ENCODE measurements at regions not wholly inside any gene's neighbourhood (a gene's known extent, or its start where the extent isn't known, plus 50 kb on each side); places are given as distances from the start of the nearest gene placed in this dataset.

- H3K27me3 Mint-ChIP-seq: peaks cover 12% of the 10 kb centered on the region
Measured at GRCh38 chr11:79541466-79541865, 100.6 kb upstream of the TENM4 start.

GRCh38 chr11:79538775-79539174 lies 97.9 kb upstream of the TENM4 start:
- no peaks in the 10 kb centered on the region for H3K36me3 Mint-ChIP-seq
- H3K4me3 Mint-ChIP-seq: no peak overlapping the region
- H3K27ac Mint-ChIP-seq: no peak overlapping the region
- H3K9me3 Mint-ChIP-seq: no peaks in the 10 kb centered on the region
- H3K27me3 Mint-ChIP-seq: peaks cover 11% of the 10 kb centered on the region
- H3K4me1 Mint-ChIP-seq: no peaks in the 10 kb centered on the region

More at GRCh38 chr11:79541466-79541865, 100.6 kb upstream of the TENM4 start:
- H3K4me3 Mint-ChIP-seq: no peak overlapping the region
- H3K27ac Mint-ChIP-seq: no peak overlapping the region
- no peaks in the 10 kb centered on the region for H3K4me1 Mint-ChIP-seq
- no peaks in the 10 kb centered on the region for H3K9me3 Mint-ChIP-seq
- H3K36me3 Mint-ChIP-seq: no peaks in the 10 kb centered on the region

GRCh38 chr11:79536155-79536917 lies 95.5 kb upstream of the TENM4 start:
- H3K9me3 Mint-ChIP-seq: peaks cover 0 to 3% (median 0%) of the 10 kb centered on the region in 3 donors
- no peak overlapping the region for H3K4me3 Mint-ChIP-seq
- H3K27me3 Mint-ChIP-seq: peaks cover 7% of the 10 kb centered on the region
- H3K36me3 Mint-ChIP-seq: no peaks in the 10 kb centered on the region
- no peak overlapping the region for H3K27ac Mint-ChIP-seq
- no peaks in the 10 kb centered on the region for H3K4me1 Mint-ChIP-seq

GRCh38 chr11:79535606-79536005 lies 94.8 kb upstream of the TENM4 start:
- H3K36me3 Mint-ChIP-seq: no peaks in the 10 kb centered on the region
- peaks cover 7% of the 10 kb centered on the region for H3K27me3 Mint-ChIP-seq
- peaks cover 0 to 3% (median 0%) of the 10 kb centered on the region in 3 donors for H3K9me3 Mint-ChIP-seq
- no peak overlapping the region for H3K27ac Mint-ChIP-seq
- H3K4me1 Mint-ChIP-seq: no peaks in the 10 kb centered on the region
- no peak overlapping the region for H3K4me3 Mint-ChIP-seq

- Mint-ChIP-seq H3K4me3 (no peak overlapping the region), H3K36me3 (peaks cover 1% of the 10 kb centered on the region), H3K27ac (no peak overlapping the region), H3K4me1 (peaks cover 0 to 3% (median 0%) of the 10 kb centered on the region in 3 donors), H3K27me3 (peaks cover 3% of the 10 kb centered on the region), H3K9me3 (peaks cover 0 to 3% (median 0%) of the 10 kb centered on the region in 3 donors)
Measured at GRCh38 chr11:79525257-79525656, 84.4 kb upstream of the TENM4 start.

- Mint-ChIP-seq H3K4me1 (peaks cover 0 to 5% (median 0%) of the 10 kb centered on the region in 3 donors), H3K36me3 (peaks cover 1% of the 10 kb centered on the region), H3K27ac (peak overlapping the region in 1 of 3 donors; percentile 4), H3K27me3 (peaks cover 7% of the 10 kb centered on the region), H3K9me3 (no peaks in the 10 kb centered on the region), H3K4me3 (peak overlapping the region in 1 of 4 donors; percentile 55)
Measured at GRCh38 chr11:79522626-79523025, 81.8 kb upstream of the TENM4 start.

GRCh38 chr11:79520086-79520485 lies 79.3 kb upstream of the TENM4 start:
- H3K4me3 Mint-ChIP-seq: no peak overlapping the region
- H3K36me3 Mint-ChIP-seq: peaks cover 3% of the 10 kb centered on the region
- peaks cover 5% of the 10 kb centered on the region for H3K27me3 Mint-ChIP-seq
- H3K27ac Mint-ChIP-seq: no peak overlapping the region
- H3K9me3 Mint-ChIP-seq: peaks cover 0 to 2% (median 0%) of the 10 kb centered on the region in 3 donors
- peaks cover 0 to 2% (median 0%) of the 10 kb centered on the region in 3 donors for H3K4me1 Mint-ChIP-seq

- no peak overlapping the region for H3K27ac Mint-ChIP-seq
- peaks cover 0 to 2% (median 0%) of the 10 kb centered on the region in 3 donors for H3K9me3 Mint-ChIP-seq
- H3K36me3 Mint-ChIP-seq: peaks cover 2% of the 10 kb centered on the region
- no peak overlapping the region for H3K4me3 Mint-ChIP-seq
- H3K4me1 Mint-ChIP-seq: peaks cover 0 to 2% (median 0%) of the 10 kb centered on the region in 3 donors
- peaks cover 5% of the 10 kb centered on the region for H3K27me3 Mint-ChIP-seq
Measured at GRCh38 chr11:79515781-79516180, 75.0 kb upstream of the TENM4 start.

- H3K4me3 Mint-ChIP-seq: no peak overlapping the region
- no peak overlapping the region for H3K27ac Mint-ChIP-seq
- peaks cover 2% of the 10 kb centered on the region for H3K36me3 Mint-ChIP-seq
- peaks cover 4% of the 10 kb centered on the region for H3K27me3 Mint-ChIP-seq
- peaks cover 0 to 2% (median 0%) of the 10 kb centered on the region in 3 donors for H3K4me1 Mint-ChIP-seq
- H3K9me3 Mint-ChIP-seq: peaks cover 0 to 2% (median 0%) of the 10 kb centered on the region in 3 donors
Measured at GRCh38 chr11:79514695-79515094, 73.9 kb upstream of the TENM4 start.

- Mint-ChIP-seq H3K4me1 (peaks cover 0 to 2% (median 0%) of the 10 kb centered on the region in 3 donors), H3K27ac (no peak overlapping the region), H3K36me3 (peaks cover 2% of the 10 kb centered on the region), H3K9me3 (peaks cover 0 to 2% (median 0%) of the 10 kb centered on the region in 3 donors), H3K27me3 (peaks cover 4% of the 10 kb centered on the region), H3K4me3 (no peak overlapping the region)
Measured at GRCh38 chr11:79514290-79514689, 73.5 kb upstream of the TENM4 start.

- Mint-ChIP-seq H3K4me1 (no peaks in the 10 kb centered on the region), H3K36me3 (peaks cover 2% of the 10 kb centered on the region), H3K27ac (no peak overlapping the region), H3K27me3 (peaks cover 2% of the 10 kb centered on the region), H3K4me3 (no peak overlapping the region), H3K9me3 (peaks cover 0 to 2% (median 0%) of the 10 kb centered on the region in 3 donors)
Measured at GRCh38 chr11:79512706-79513469, 72.1 kb upstream of the TENM4 start.

- H3K4me1 Mint-ChIP-seq: no peaks in the 10 kb centered on the region
- peaks cover 5% of the 10 kb centered on the region for H3K27me3 Mint-ChIP-seq
- H3K4me3 Mint-ChIP-seq: no peak overlapping the region
- H3K36me3 Mint-ChIP-seq: no peaks in the 10 kb centered on the region
- H3K27ac Mint-ChIP-seq: no peak overlapping the region
- H3K9me3 Mint-ChIP-seq: peaks cover 0 to under 1% (median 0%) of the 10 kb centered on the region in 3 donors
Measured at GRCh38 chr11:79510960-79511359, 70.1 kb upstream of the TENM4 start.

- H3K4me1 Mint-ChIP-seq: no peaks in the 10 kb centered on the region
- peaks cover 6% of the 10 kb centered on the region for H3K27me3 Mint-ChIP-seq
- H3K9me3 Mint-ChIP-seq: no peaks in the 10 kb centered on the region
- H3K27ac Mint-ChIP-seq: no peak overlapping the region
- no peak overlapping the region for H3K4me3 Mint-ChIP-seq
- no peaks in the 10 kb centered on the region for H3K36me3 Mint-ChIP-seq
Measured at GRCh38 chr11:79508461-79508860, 67.6 kb upstream of the TENM4 start.

- no peaks in the 10 kb centered on the region for H3K4me1 Mint-ChIP-seq
- no peaks in the 10 kb centered on the region for H3K9me3 Mint-ChIP-seq
- H3K4me3 Mint-ChIP-seq: no peak overlapping the region
- peaks cover 6% of the 10 kb centered on the region for H3K27me3 Mint-ChIP-seq
- no peak overlapping the region for H3K27ac Mint-ChIP-seq
- H3K36me3 Mint-ChIP-seq: no peaks in the 10 kb centered on the region
Measured at GRCh38 chr11:79507706-79508105, 66.9 kb upstream of the TENM4 start.

GRCh38 chr11:79506734-79507344 lies 66.0 kb upstream of the TENM4 start:
- Mint-ChIP-seq H3K4me1 (no peaks in the 10 kb centered on the region), H3K4me3 (no peak overlapping the region), H3K9me3 (no peaks in the 10 kb centered on the region), H3K27me3 (peaks cover 6% of the 10 kb centered on the region), H3K27ac (no peak overlapping the region), H3K36me3 (no peaks in the 10 kb centered on the region)

Measured in IgD-negative memory B cell (primary cell).